ENCODE measurements at regions not wholly inside any gene's neighbourhood (a gene's known extent, or its start where the extent isn't known, plus 50 kb on each side); places are given as distances from the start of the nearest gene placed in this dataset.

DNA sequence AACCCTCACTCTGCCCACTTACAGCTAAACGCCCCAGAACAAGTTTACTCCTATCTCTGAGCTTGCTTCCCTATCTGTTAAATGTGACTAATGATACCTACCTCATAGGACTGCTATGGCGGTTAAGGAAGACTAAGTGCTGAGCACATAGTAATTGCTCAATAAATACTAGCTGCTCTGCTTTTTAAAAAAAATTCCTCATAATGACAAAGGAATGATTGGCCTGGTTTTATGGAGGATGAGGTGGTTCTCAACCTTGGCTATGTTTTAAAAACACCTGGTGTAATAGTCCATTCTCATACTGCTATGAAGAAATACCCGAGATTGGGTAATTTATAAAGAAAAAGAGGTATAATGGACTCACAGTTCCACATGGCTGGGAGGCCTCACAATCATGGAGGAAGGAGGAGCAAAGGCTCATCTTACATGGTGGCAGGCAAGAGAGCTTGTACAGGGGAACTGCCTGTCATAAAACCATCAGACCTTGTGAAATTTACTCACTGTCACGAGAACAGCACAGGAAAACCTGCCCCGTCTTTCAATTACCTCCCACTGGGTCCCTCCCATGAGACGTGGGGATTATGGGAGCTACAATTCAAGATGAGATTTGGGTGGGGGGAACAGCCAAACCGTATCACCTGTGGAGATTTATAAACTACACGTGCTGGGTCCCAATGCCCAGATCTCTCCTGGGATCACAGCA is 127.2 kb upstream of the SYT13 start:
- TF ChIP-seq, protein P1, sequence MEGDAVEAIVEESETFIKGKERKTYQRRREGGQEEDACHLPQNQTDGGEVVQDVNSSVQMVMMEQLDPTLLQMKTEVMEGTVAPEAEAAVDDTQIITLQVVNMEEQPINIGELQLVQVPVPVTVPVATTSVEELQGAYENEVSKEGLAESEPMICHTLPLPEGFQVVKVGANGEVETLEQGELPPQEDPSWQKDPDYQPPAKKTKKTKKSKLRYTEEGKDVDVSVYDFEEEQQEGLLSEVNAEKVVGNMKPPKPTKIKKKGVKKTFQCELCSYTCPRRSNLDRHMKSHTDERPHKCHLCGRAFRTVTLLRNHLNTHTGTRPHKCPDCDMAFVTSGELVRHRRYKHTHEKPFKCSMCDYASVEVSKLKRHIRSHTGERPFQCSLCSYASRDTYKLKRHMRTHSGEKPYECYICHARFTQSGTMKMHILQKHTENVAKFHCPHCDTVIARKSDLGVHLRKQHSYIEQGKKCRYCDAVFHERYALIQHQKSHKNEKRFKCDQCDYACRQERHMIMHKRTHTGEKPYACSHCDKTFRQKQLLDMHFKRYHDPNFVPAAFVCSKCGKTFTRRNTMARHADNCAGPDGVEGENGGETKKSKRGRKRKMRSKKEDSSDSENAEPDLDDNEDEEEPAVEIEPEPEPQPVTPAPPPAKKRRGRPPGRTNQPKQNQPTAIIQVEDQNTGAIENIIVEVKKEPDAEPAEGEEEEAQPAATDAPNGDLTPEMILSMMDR (IDR thresholded peaks at IDR 0.05; ENCODE audit: borderline replicate concordance, extremely low read depth, low read length, poor library complexity, severe bottlenecking): no peak
- TF ChIP-seq EZH2 (IDR thresholded peaks at IDR 0.05; ENCODE audit: borderline replicate concordance, low read depth, low read length, severe bottlenecking): no peak

Measured in DND-41 (cell line).